ENCODE measurements at regions not wholly inside any gene's neighbourhood (a gene's known extent, or its start where the extent isn't known, plus 50 kb on each side); places are given as distances from the start of the nearest gene placed in this dataset.

GRCh38 chr16:26651884-26652283 lies 414.8 kb upstream of the C16orf82 start:
- TF ChIP-seq, protein P1, sequence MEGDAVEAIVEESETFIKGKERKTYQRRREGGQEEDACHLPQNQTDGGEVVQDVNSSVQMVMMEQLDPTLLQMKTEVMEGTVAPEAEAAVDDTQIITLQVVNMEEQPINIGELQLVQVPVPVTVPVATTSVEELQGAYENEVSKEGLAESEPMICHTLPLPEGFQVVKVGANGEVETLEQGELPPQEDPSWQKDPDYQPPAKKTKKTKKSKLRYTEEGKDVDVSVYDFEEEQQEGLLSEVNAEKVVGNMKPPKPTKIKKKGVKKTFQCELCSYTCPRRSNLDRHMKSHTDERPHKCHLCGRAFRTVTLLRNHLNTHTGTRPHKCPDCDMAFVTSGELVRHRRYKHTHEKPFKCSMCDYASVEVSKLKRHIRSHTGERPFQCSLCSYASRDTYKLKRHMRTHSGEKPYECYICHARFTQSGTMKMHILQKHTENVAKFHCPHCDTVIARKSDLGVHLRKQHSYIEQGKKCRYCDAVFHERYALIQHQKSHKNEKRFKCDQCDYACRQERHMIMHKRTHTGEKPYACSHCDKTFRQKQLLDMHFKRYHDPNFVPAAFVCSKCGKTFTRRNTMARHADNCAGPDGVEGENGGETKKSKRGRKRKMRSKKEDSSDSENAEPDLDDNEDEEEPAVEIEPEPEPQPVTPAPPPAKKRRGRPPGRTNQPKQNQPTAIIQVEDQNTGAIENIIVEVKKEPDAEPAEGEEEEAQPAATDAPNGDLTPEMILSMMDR (IDR thresholded peaks at IDR 0.05), result no peak
- TF ChIP-seq POLR2A (IDR thresholded peaks at IDR 0.05), result no peak

All from heart left ventricle (tissue), 13 donors.